Neural progenitor cell (in vitro differentiated cells): ENCODE measurements at regions not wholly inside any gene's neighbourhood (a gene's known extent, or its start where the extent isn't known, plus 50 kb on each side); places are given as distances from the start of the nearest gene placed in this dataset.

ENCODE experiments used
- EZH2 ChIP-seq: fragments of 200-600 bp; sonication (generic); IDR thresholded peaks from 2 replicates; pipeline ENCODE4 v1.6.1; 2017; ENCODE audit warnings: antibody characterized with exemption, mild to moderate bottlenecking, moderate library complexity
- TF ChIP-seq, protein P1 (sequence below): fragments of 200-600 bp; sonication (generic); IDR thresholded peaks from 2 replicates; pipeline ENCODE4 v1.5.1; 2017; ENCODE audit warnings: antibody characterized with exemption, mild to moderate bottlenecking

- TF ChIP-seq, protein P1, sequence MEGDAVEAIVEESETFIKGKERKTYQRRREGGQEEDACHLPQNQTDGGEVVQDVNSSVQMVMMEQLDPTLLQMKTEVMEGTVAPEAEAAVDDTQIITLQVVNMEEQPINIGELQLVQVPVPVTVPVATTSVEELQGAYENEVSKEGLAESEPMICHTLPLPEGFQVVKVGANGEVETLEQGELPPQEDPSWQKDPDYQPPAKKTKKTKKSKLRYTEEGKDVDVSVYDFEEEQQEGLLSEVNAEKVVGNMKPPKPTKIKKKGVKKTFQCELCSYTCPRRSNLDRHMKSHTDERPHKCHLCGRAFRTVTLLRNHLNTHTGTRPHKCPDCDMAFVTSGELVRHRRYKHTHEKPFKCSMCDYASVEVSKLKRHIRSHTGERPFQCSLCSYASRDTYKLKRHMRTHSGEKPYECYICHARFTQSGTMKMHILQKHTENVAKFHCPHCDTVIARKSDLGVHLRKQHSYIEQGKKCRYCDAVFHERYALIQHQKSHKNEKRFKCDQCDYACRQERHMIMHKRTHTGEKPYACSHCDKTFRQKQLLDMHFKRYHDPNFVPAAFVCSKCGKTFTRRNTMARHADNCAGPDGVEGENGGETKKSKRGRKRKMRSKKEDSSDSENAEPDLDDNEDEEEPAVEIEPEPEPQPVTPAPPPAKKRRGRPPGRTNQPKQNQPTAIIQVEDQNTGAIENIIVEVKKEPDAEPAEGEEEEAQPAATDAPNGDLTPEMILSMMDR = no peak
- TF ChIP-seq EZH2 = no peak
Measured at GRCh38 chr2:42984081-42984480, 191.7 kb upstream of the HAAO start.
